GM12872 (cell line): ENCODE measurements at regions not wholly inside any gene's neighbourhood (a gene's known extent, or its start where the extent isn't known, plus 50 kb on each side); places are given as distances from the start of the nearest gene placed in this dataset.

Experiments used
- CTCF ChIP-seq: IDR thresholded peaks from 3 replicates; pipeline ENCODE4 v1.5.1; 2011; ENCODE audit warnings: low read depth, mild to moderate bottlenecking, low read length, moderate library complexity; ENCODE audit not compliant: insufficient read depth

GRCh38 chr9:80948066-80948465 lies 741.3 kb downstream of the TLE1 start:
- TF ChIP-seq CTCF: no peak

GRCh38 chr9:80946496-80947170 lies 742.7 kb downstream of the TLE1 start:
- no peak for TF ChIP-seq CTCF

GRCh38 chr9:80945436-80945835 lies 743.9 kb downstream of the TLE1 start:
- no peak for TF ChIP-seq CTCF

GRCh38 chr9:80937645-80938044 lies 751.7 kb downstream of the TLE1 start:
- no peak for TF ChIP-seq CTCF

GRCh38 chr9:80934095-80934494 lies 755.3 kb downstream of the TLE1 start:
- TF ChIP-seq CTCF: no peak

- TF ChIP-seq CTCF: no peak
Observed at GRCh38 chr9:80932947-80933780, 756.2 kb downstream of the TLE1 start.

- no peak for TF ChIP-seq CTCF
Observed at GRCh38 chr9:80932181-80932580, 757.2 kb downstream of the TLE1 start.
